Type B pancreatic cell (in vitro differentiated cells): ENCODE measurements at regions not wholly inside any gene's neighbourhood (a gene's known extent, or its start where the extent isn't known, plus 50 kb on each side); places are given as distances from the start of the nearest gene placed in this dataset.
"Not testable (repeated sequence)": the region's sequence is repeated elsewhere in the genome, so short reads cannot be mapped to it uniquely, and the experiment has no call there.

Source experiments
- DNase-seq: peaks from one replicate; pipeline ENCODE4 v3.0.0; 2021; ENCODE audit warnings: mixed read lengths; ENCODE audit not compliant: unreplicated experiment; ENCODE audit errors: extremely low spot score
- H3K27ac Mint-ChIP-seq: 2 replicates; pipeline ENCODE4 v1.8.0; 2021; ENCODE audit warnings: mild to moderate bottlenecking, mixed read lengths
- H3K27me3 Mint-ChIP-seq: 2 replicates; pipeline ENCODE4 v1.8.0; 2021; ENCODE audit warnings: mixed read lengths
- H3K36me3 Mint-ChIP-seq: 2 replicates; pipeline ENCODE4 v1.8.0; 2021; ENCODE audit warnings: mixed read lengths
- H3K4me1 Mint-ChIP-seq: one replicate; pipeline ENCODE4 v1.8.0; 2021; ENCODE audit warnings: mixed read lengths; ENCODE audit not compliant: unreplicated experiment
- H3K4me3 Mint-ChIP-seq: 2 replicates; pipeline ENCODE4 v1.8.0; 2021; ENCODE audit warnings: mild to moderate bottlenecking, mixed read lengths
- H3K9me3 Mint-ChIP-seq: 2 replicates; pipeline ENCODE4 v1.8.0; 2021; ENCODE audit warnings: mixed read lengths
- TF ChIP-seq, protein P1 (sequence below): fragments of 200-600 bp; sonication (generic); conservative IDR thresholded peaks from 2 replicates; pipeline ENCODE4 v1.5.0; 2021; ENCODE audit warnings: antibody characterized with exemption, mild to moderate bottlenecking

DNA sequence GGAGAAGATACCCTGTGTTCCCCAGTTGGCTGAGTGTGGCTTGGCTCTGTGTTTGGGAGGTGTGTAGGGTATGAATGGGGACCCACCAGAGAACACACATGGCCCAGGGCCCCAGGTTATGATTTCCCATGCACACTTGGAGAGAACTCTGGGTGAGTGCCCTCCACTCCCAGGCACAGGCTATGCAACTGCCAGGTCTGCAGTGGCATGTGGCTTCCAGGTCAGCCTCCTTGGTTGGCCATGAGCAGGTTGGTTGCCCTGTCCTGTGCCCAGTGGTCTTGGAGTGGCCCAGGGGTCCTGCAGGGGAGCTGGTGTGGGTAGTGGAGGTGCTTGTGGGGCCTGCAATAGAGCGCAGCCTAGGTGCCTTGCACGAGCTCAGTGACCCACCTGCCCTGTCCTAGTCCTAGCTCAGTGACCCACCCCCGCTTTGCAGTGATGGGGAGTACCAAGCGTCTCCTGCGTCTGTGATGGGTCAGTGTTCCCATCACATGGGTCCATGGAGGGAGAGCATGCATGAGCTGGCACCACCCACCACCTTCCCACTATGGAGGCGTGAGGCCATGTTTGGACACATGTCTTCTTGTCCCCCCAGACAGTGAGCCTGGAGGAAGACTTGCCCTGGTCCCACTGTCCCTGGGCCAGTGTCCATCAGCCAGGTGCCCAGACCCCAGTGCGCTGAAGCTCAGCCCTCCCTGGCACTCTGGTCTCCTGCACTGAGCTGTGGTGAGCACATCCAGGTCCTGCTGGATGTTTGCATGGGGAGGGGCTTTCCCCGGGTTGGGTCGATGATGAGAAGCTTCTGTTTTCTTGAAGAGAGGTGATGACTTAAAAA is 217.3 kb downstream of the SNRPN start:
- no peaks in the 10 kb centered on the region for H3K27me3 Mint-ChIP-seq
- TF ChIP-seq, protein P1, sequence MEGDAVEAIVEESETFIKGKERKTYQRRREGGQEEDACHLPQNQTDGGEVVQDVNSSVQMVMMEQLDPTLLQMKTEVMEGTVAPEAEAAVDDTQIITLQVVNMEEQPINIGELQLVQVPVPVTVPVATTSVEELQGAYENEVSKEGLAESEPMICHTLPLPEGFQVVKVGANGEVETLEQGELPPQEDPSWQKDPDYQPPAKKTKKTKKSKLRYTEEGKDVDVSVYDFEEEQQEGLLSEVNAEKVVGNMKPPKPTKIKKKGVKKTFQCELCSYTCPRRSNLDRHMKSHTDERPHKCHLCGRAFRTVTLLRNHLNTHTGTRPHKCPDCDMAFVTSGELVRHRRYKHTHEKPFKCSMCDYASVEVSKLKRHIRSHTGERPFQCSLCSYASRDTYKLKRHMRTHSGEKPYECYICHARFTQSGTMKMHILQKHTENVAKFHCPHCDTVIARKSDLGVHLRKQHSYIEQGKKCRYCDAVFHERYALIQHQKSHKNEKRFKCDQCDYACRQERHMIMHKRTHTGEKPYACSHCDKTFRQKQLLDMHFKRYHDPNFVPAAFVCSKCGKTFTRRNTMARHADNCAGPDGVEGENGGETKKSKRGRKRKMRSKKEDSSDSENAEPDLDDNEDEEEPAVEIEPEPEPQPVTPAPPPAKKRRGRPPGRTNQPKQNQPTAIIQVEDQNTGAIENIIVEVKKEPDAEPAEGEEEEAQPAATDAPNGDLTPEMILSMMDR = no peak
- H3K4me3 Mint-ChIP-seq = no peak overlapping the region
- no peaks in the 10 kb centered on the region for H3K4me1 Mint-ChIP-seq
- no peaks in the 10 kb centered on the region for H3K36me3 Mint-ChIP-seq
- peaks cover 7% of the 10 kb centered on the region for H3K9me3 Mint-ChIP-seq
- H3K27ac Mint-ChIP-seq = no peak overlapping the region
- DNase-seq = no peak

DNA sequence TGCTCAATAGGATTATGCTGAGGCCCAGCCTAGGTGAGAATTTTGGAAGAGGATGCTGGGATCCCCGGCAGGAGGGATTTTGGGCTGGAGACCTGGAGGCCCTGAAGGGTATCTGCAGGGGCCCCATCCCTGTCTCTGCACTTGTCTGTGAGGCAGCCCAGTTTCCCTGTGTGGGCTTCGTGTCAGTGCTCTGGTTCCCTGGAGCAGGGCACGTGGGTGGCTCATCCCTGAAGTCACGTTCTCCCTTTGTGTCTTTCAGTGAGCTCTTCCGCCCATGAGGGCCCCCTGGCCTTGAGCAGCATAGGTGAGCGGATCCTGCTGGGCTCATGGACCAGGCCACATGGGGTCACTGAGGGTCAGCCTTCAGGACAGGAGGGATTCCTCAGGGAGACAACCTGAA is 217.9 kb downstream of the SNRPN start:
- Mint-ChIP-seq H3K36me3 (no peaks in the 10 kb centered on the region), H3K27me3 (no peaks in the 10 kb centered on the region), H3K9me3 (peaks cover 7% of the 10 kb centered on the region), H3K27ac (no peak overlapping the region), H3K4me3 (no peak overlapping the region), H3K4me1 (no peaks in the 10 kb centered on the region)
- TF ChIP-seq, protein P1 = no peak
- DNase-seq = no peak

DNA sequence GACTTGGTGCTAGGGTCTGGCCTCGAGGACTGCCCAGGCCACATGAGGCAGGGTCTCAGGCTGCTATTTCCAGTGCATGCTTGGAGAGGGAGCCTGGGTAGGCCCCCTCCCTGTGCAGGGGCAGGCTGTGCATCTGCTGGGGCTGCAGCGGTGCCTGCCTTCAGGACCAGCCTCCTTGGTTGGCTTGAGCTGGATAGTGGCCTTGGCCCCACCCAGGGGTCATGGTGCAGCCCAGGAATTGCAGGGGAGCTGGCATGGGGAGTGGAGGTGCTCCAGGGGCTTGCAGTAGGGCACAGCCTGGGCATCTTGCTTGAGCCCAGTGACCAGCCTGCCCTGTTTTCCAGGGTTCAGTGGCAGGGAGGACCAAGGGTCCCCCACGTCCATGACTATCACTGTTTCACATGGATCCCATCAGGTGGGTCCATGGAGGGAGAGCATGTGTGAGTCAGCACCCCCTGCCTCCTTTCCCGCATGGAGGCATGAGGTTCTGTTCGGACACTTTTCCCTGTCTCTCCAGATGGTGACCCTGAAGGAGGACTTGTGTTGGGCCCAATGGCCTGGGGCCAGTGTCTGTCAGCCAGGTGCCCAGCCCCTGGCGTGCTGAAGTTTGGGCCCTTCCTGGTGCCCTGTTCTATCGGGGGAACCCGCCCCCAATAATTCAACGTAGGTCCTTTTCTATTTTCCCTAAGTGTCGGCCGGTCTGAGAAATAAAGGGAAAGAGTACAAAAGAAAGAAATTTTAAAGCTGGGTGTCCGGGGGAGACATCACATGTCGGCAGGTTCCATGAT is 218.6 kb downstream of the SNRPN start:
- Mint-ChIP-seq H3K4me3 (no peak overlapping the region), H3K27ac (no peak overlapping the region), H3K9me3 (peaks cover 7% of the 10 kb centered on the region), H3K27me3 (no peaks in the 10 kb centered on the region), H3K36me3 (no peaks in the 10 kb centered on the region), H3K4me1 (no peaks in the 10 kb centered on the region)
- DNase-seq = no peak
- TF ChIP-seq, protein P1 = no peak

DNA sequence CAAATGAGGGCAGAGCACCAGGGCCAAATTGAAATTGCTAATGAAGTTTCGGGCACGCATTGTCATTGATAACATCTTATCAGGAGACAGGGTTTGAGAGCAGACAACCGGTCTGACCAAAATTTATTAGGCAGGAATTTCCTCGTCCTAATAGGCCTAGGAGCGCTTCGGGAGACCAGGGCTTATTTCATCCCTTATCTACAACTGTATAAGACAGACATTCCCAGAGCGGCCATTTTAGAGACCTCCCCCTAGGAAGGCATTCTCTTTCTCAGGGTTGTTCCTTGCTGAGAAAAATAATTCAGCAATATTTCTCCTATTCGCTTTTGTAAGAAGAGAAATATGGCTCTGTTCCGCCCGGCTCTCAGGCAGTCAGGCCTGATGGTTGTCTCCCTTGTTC is 219.4 kb downstream of the SNRPN start:
- not testable (repeated sequence) for H3K27me3 Mint-ChIP-seq, DNase-seq, H3K4me3 Mint-ChIP-seq, H3K9me3 Mint-ChIP-seq, H3K4me1 Mint-ChIP-seq, H3K27ac Mint-ChIP-seq, H3K36me3 Mint-ChIP-seq

DNA sequence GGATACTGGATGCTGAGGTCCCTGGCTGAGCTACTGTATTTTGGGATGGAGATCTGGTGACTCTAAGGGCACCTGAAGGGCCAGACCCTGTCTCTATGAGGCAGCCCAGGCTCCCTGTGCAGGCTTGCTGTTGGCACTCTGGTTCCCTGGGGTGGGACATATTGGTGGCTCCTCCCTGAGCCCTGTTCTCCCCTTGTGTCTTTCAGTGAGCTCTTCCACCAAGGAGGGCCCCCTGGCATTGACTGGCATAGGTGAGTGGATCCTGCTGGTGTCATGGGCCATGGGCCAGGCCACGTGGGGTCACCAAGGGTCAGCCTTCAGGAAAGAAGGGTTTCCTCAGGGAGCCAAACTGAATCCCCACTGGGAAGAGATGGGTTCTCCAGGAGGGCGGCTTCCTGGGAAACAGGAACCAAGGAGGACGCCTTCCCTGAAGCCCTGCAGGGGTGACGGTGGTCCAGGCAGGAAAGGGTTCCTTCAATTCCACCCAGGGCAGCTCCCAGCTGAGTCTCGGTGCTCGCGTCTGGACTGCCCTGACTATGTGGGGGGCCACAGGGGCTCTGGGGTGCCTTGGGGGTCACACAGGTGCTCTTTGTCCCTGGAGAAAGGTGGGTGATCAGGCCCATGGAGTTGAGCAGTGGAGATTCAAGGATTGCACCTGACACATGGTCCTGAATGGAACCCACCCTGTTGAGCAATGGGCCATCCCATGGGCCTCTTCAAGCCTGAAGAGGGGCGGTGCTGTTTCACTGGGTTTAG is 220.4 kb downstream of the SNRPN start:
- peak; percentile 52 for DNase-seq

More for the DNA sequence above, 220.4 kb downstream of the SNRPN start:
- TF ChIP-seq, protein P1 = no peak
- H3K4me3 Mint-ChIP-seq = no peak overlapping the region
- H3K4me1 Mint-ChIP-seq = no peaks in the 10 kb centered on the region
- H3K27ac Mint-ChIP-seq = no peak overlapping the region
- no peaks in the 10 kb centered on the region for H3K27me3 Mint-ChIP-seq
- no peaks in the 10 kb centered on the region for H3K36me3 Mint-ChIP-seq
- H3K9me3 Mint-ChIP-seq = peaks cover 7% of the 10 kb centered on the region
